Erythroblast (primary cell): ENCODE measurements at regions not wholly inside any gene's neighbourhood (a gene's known extent, or its start where the extent isn't known, plus 50 kb on each side); places are given as distances from the start of the nearest gene placed in this dataset.

ENCODE experiments used
- GATA1 ChIP-seq: IDR thresholded peaks from 2 replicates; pipeline ENCODE4 v1.6.1; 2011; ENCODE audit warnings: low read depth, mild to moderate bottlenecking, control low read depth, low read length, moderate library complexity
- POLR2A ChIP-seq: IDR thresholded peaks from 2 replicates; pipeline ENCODE4 v1.6.1; 2011; ENCODE audit warnings: mild to moderate bottlenecking, low read length

DNA sequence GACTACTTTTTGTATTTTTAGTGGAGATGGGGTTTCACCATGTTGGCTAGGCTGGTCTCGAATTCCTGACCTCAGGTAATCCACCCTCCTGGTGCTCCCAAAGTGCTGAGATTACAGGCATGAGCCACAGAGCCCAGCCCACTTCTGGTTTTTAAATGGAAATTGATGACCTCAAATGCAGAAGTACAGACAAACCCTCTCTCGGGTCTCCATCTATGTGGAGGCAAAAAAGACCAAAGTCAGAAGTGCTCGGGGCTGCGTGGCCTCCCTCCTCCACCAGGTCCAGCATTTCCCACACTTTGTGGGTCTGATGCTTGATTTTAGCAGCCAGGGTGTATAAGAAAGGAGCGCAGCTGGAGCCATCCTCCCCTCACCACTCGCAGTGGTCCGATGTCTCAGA is 187.3 kb upstream of the AUTS2 start:
- TF ChIP-seq POLR2A (no peak), GATA1 (no peak)
